Osteoblast (primary cell): ENCODE measurements at regions not wholly inside any gene's neighbourhood (a gene's known extent, or its start where the extent isn't known, plus 50 kb on each side); places are given as distances from the start of the nearest gene placed in this dataset.
"Not testable (repeated sequence)": the region's sequence is repeated elsewhere in the genome, so short reads cannot be mapped to it uniquely, and the experiment has no call there.

Source experiments
- DNase-seq: peaks from one replicate; pipeline ENCODE4 v3.0.0; 2011; ENCODE audit warnings: low spot score, mixed read lengths; ENCODE audit not compliant: insufficient read length; ENCODE audit errors: missing footprints
- H2AFZ ChIP-seq: 2 replicates; pipeline ENCODE4 v1.6.0; 2011; ENCODE audit warnings: mild to moderate bottlenecking, low read length
- H3K27ac ChIP-seq: 2 replicates; pipeline ENCODE4 v1.5.1; 2011; ENCODE audit warnings: mild to moderate bottlenecking, low read depth, low read length, moderate library complexity
- H3K27me3 ChIP-seq: 2 replicates; pipeline ENCODE4 v1.6.0; 2012; ENCODE audit warnings: mild to moderate bottlenecking, control low read depth, inconsistent platforms, low read length, moderate library complexity; ENCODE audit not compliant: insufficient read depth
- H3K36me3 ChIP-seq: 2 replicates; pipeline ENCODE4 v1.5.1; 2011; ENCODE audit warnings: mild to moderate bottlenecking, low read length, control low read depth, moderate library complexity; ENCODE audit not compliant: insufficient read depth
- H3K4me1 ChIP-seq: 2 replicates; pipeline ENCODE4 v1.5.1; 2011; ENCODE audit warnings: mild to moderate bottlenecking, low read length, control low read depth, moderate library complexity; ENCODE audit not compliant: insufficient read depth
- H3K4me2 ChIP-seq: 2 replicates; pipeline ENCODE4 v1.6.0; 2011; ENCODE audit warnings: mild to moderate bottlenecking, low read length; ENCODE audit not compliant: insufficient read depth
- H3K4me3 ChIP-seq: fragments of 200-600 bp; sonication (generic); 3 replicates; pipeline ENCODE4 v1.5.1; 2012; ENCODE audit warnings: mild to moderate bottlenecking, low read length, inconsistent platforms; ENCODE audit not compliant: insufficient read depth
- H3K79me2 ChIP-seq: 2 replicates; pipeline ENCODE4 v1.6.0; 2012; ENCODE audit warnings: mild to moderate bottlenecking, low read length, control low read depth, inconsistent platforms; ENCODE audit not compliant: insufficient read depth
- H3K9me3 ChIP-seq: 2 replicates; pipeline ENCODE4 v1.5.1; 2011; ENCODE audit warnings: low read depth, low read length, control low read depth
- H4K20me1 ChIP-seq: 2 replicates; pipeline ENCODE4 v1.6.0; 2012; ENCODE audit warnings: mild to moderate bottlenecking, low read length, control low read depth; ENCODE audit not compliant: insufficient read depth
- CTCF ChIP-seq: IDR thresholded peaks from 2 replicates; pipeline ENCODE4 v1.5.1; 2011; ENCODE audit warnings: mild to moderate bottlenecking, low read depth, low read length, moderate library complexity; ENCODE audit errors: extremely low read depth

GRCh38 chr1:232163533-232163932 lies 466.4 kb downstream of the SIPA1L2 start:
- no peaks in the 10 kb centered on the region for H3K27me3 ChIP-seq
- H3K36me3 ChIP-seq: no peaks in the 10 kb centered on the region
- H3K9me3 ChIP-seq: no peaks in the 10 kb centered on the region
- no peak for TF ChIP-seq CTCF
- H3K79me2 ChIP-seq: no peaks in the 10 kb centered on the region
- no peak overlapping the region for H3K27ac ChIP-seq
- no peaks in the 10 kb centered on the region for H3K4me1 ChIP-seq
- H3K4me3 ChIP-seq: no peak overlapping the region
- no peaks in the 10 kb centered on the region for H4K20me1 ChIP-seq
- H3K4me2 ChIP-seq: no peak overlapping the region
- DNase-seq: no peak
- H2AFZ ChIP-seq: no peak overlapping the region

DNA sequence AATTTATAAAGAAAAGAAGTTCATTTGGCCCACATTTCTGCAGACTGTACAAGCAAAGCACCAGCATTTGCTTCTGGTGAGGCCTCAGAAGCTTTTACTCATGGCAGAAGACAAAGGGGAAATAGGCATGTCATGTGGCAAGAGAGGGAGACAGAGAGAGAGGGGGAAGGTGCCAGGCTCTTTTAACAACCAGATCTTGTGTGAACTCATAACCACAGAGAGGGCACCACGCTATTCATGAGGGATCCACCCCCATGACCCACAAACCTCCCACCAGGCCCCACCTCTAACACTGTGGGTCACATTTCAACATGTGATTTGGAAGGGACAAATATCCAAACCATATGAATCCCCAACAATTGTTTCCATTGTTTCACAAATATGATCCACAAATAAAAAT lies 467.9 kb downstream of the SIPA1L2 start:
- H4K20me1 ChIP-seq: no peaks in the 10 kb centered on the region
- H3K27ac ChIP-seq: no peak overlapping the region
- H3K4me3 ChIP-seq: no peak overlapping the region
- no peaks in the 10 kb centered on the region for H3K9me3 ChIP-seq
- no peak overlapping the region for H2AFZ ChIP-seq
- H3K4me2 ChIP-seq: no peak overlapping the region
- no peak for DNase-seq
- H3K36me3 ChIP-seq: no peaks in the 10 kb centered on the region
- no peaks in the 10 kb centered on the region for H3K79me2 ChIP-seq
- no peaks in the 10 kb centered on the region for H3K27me3 ChIP-seq
- TF ChIP-seq CTCF: no peak
- no peaks in the 10 kb centered on the region for H3K4me1 ChIP-seq

DNA sequence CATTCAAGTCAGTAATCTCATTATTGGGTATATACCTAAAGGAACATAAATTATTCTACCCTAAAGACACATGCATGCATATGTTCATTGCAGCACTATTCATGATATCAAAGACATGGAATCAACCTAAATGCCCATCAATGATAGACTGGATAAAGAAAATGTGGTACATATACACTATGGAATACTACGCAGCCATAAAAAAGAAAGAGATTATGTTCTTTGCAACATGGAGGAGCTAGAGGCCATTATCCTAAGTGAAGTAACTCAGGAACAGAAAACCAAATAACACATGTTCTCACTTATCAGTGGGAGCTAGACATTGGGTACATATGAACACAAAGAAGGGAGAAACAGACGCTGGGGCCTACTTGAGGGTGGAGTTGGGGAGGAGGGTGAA lies 471.4 kb downstream of the SIPA1L2 start:
- H3K79me2 ChIP-seq, H3K4me2 ChIP-seq, H3K4me1 ChIP-seq, H3K9me3 ChIP-seq, H3K36me3 ChIP-seq, H2AFZ ChIP-seq, H3K4me3 ChIP-seq, H3K27ac ChIP-seq, H3K27me3 ChIP-seq, DNase-seq, H4K20me1 ChIP-seq: not testable (repeated sequence)

DNA sequence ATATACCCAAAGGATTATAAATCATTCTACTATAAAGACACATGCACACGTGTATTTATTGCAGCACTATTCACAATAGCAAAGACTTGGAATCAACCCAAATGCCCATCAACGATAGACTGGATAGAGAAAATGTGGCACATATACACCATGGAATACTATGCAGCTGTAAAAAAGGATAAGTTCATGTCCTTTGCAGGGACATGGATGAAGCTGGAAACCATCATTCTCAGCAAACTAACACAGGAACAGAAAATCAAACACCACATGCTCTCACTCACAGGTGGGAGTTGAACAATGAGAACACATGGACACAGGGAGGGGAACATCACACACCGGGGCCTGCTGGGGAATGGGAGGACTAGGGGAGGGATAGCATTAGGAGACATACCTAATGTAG lies 473.9 kb downstream of the SIPA1L2 start:
- DNase-seq, H3K79me2 ChIP-seq: not testable (repeated sequence)

DNA sequence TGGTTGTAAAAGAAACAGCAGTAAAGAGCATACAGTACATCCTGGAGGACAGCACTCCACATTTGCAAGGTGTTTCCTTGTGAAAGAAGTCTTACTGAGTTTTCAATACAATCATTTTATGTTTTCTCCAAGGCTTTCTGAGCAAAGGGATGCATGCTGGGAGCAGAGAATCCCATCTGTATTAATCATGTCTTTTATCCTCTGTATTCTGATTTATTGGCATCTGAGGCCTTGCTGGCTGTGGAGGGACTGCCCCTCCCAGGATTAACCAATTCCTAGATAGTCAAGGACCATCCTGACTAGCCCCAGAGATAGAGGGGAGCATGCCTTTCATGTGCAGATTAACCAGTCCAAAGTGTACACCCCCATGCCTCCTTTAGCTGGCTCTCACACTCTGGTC lies 476.3 kb downstream of the SIPA1L2 start:
- no peaks in the 10 kb centered on the region for H3K9me3 ChIP-seq
- H3K27ac ChIP-seq: no peak overlapping the region
- no peaks in the 10 kb centered on the region for H3K36me3 ChIP-seq
- H2AFZ ChIP-seq: no peak overlapping the region
- no peaks in the 10 kb centered on the region for H3K27me3 ChIP-seq
- peaks cover 12% of the 10 kb centered on the region for H3K4me1 ChIP-seq
- no peak overlapping the region for H3K4me2 ChIP-seq
- H3K79me2 ChIP-seq: no peaks in the 10 kb centered on the region
- TF ChIP-seq CTCF: no peak
- H3K4me3 ChIP-seq: no peak overlapping the region
- DNase-seq: no peak
- H4K20me1 ChIP-seq: no peaks in the 10 kb centered on the region

More for the DNA sequence above, 473.9 kb downstream of the SIPA1L2 start:
- H3K4me1 ChIP-seq, H3K27ac ChIP-seq, H3K36me3 ChIP-seq, H3K27me3 ChIP-seq, H3K4me2 ChIP-seq, H3K4me3 ChIP-seq, H2AFZ ChIP-seq, H3K9me3 ChIP-seq, H4K20me1 ChIP-seq: not testable (repeated sequence)
